GM21447 (cell line): ENCODE measurements at regions not wholly inside any gene's neighbourhood (a gene's known extent, or its start where the extent isn't known, plus 50 kb on each side); places are given as distances from the start of the nearest gene placed in this dataset.
"Not testable (repeated sequence)": the region's sequence is repeated elsewhere in the genome, so short reads cannot be mapped to it uniquely, and the experiment has no call there.

Source experiments
- ATAC-seq: cut with Tn5 transposase; IDR thresholded peaks from one replicate; pipeline ENCODE4 v1.9.1; 2021; ENCODE audit not compliant: unreplicated experiment

- ATAC-seq = not testable (repeated sequence)
These were observed 262.0 kb downstream of the SMARCA2 start for GRCh38 chr9:2277133-2277532.

- ATAC-seq = not testable (repeated sequence)
These were observed 262.5 kb downstream of the SMARCA2 start for GRCh38 chr9:2277644-2278043.

DNA sequence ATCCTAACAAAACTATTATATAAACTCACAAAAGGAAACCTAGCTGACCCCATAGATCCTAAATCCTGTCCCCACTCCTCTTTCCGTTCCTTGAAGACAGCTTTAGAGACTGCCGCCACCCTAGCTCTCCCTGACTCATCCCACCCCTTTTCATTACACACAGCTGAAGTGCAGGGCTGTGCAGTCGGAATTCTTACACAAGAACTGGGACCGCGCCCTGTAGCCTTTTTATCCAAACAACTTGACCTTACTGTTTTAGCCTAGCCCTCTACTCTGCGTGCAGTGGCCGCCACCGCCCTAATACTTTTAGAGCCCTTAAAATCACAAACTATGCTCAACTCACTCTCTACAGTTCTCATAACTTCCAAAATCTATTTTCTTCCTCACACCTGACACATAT is 264.0 kb downstream of the SMARCA2 start:
- not testable (repeated sequence) for ATAC-seq

DNA sequence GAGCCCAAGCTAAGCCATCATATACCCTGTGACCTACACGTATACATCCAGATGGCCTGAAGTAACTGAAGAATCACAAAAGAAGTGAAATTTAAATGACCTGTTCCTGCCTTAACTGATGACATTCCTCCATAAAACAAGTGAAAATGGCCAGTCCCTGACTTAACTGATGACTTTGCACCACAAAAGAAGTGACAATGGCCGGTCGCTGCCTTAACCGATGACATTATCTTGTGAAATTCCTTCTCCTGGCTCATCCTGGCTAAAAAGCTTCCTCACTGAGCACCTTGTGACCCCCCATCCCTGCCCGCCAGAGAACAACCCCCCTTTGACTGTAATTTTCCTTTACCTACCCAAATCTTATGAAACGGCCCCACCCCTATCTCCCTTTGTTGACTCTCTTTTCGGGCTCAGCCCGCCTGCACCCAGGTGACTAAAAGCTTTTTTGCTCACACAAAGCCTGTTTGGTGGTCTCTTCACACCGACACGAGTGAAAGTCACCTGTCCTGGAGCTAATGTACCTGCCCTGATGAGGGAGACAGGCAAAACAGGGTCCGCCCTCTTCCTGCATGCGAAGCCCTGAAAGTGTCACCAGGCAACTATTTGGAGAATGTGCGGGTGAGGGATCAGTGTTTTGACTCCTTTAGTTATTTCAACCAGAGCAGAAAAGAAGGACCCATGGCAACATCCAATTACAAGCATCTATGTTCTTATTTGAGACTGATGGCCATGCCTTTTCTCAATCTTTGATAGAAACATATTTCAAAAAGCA is 266.1 kb downstream of the SMARCA2 start:
- ATAC-seq = no peak

- ATAC-seq = no peak
These were observed 266.6 kb downstream of the SMARCA2 start for GRCh38 chr9:2281803-2282185.

DNA sequence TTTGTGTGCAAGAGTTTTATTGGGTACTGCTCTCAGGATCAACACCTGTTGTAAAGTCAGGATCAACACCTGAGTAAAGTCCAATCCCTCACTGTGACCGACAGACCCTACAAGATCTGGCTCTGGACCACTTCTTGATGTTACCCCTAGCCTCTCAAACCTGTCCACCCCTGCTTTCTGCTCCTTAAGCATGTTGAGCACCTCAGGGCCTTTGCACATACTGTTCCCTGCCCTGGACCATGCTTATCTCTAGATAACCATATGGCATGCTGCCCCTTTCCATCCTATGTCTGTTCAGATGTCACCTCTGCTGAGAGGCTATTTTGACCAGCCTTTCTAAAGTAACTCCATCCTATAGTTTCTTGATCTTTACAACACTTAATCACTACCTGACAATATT is 269.6 kb downstream of the SMARCA2 start:
- no peak for ATAC-seq

GRCh38 chr9:2285416-2286332 is 270.5 kb downstream of the SMARCA2 start:
- no peak for ATAC-seq

DNA sequence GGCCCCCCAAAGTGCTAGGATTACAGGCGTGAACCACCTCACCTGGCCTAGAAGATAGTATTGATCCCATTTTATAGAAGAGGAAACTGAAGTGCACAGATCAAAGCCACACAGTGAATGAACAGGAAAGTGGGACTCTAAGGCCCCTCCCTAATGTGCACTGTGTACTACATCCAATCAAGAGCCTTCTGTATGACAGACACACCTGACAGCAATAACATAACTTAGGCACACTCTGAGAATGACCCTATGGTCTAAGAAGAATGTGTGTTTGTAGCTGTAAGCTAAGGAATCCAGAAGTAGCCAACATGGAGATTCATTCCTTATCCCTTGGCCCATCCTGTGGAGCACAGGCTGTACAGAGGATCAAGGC is 271.2 kb downstream of the SMARCA2 start:
- no peak for ATAC-seq

DNA sequence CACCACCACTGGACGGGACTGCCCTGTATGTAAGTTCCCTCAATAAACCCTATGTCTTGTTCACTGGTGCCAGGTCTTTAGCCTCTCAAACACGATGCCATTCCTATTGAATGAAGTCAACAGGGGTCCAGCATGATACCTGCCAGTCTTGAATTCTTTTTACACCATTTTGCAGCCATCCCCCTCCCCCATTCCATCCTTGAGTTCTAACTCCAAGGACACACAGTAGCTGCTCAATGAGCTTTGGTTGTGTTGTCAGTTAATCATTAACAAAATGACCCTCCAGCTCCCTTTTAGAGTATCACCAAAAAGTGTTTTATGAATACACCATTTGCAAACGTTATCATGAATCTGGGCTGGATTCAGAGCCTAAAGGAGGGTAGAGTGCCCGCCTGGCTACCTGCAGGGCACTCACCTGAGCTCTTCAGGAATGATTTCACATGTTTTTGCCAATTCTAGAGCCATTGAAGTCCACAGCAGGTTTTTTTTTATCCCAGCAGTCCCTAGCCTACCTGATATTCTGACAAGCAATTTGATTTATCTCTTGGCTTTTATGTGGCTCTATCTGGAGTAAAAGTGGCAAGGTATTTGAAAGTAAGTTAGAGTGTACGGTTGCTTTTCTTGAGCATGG is 271.8 kb downstream of the SMARCA2 start:
- no peak for ATAC-seq

GRCh38 chr9:2288309-2288708 is 273.2 kb downstream of the SMARCA2 start:
- ATAC-seq = no peak

- ATAC-seq = no peak
These were observed 274.1 kb downstream of the SMARCA2 start for GRCh38 chr9:2289263-2289662.

DNA sequence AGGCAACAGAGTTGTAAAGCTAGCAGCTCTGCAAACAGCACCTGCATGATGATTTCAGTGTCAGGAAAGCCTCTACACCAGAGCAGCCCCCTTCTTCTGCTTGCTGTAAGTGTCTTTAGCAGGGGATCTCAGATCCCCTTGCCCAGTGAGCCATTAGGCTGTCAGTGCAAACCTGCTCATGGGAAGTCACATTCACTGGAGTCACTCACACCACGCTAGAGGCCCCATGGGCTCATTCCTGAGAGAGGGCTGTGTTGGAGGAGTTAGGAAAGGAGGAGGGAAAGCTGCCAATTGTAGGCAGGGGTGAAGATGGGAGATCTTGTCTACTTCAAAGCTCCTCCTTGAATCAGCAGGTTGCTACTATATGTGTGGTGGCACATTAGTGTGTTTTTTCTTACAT is 275.2 kb downstream of the SMARCA2 start:
- no peak for ATAC-seq

DNA sequence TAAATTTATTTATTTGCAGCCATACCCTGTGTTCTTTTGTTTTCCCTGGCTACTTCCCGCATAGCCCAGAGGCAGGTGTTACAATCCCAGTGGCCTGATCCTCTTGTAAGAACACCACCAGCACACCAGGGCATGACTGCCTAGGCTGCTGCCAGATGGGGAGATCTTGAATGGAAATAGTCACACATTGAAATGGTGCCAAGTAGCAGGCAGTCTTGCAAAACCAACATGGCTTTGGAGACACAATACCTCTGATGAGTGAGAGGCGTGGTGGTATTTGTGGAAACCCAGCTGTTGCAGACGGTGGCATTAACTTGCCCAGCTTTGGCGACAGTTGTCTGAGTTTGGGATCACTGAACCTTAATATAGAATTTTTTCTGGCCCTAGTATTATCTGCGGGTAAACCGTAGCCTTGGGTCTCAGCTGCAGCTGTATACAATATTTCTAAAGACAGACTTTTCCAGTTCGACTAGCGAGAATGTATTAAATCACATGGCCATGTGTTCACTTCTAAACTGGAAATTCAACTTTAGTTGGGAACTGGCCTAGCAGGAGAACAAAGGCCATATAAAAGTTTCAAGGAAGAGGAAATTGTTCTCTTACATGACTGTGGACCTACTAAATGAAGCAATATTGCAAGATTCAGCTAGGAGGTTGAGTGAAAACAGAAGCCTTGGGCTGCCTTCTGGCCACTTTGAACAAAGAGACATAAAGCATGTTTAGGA is 277.0 kb downstream of the SMARCA2 start:
- no peak for ATAC-seq

GRCh38 chr9:2292733-2293132 is 277.6 kb downstream of the SMARCA2 start:
- ATAC-seq = no peak

GRCh38 chr9:2297771-2298170 is 282.6 kb downstream of the SMARCA2 start:
- ATAC-seq = no peak

GRCh38 chr9:2298217-2298616 is 283.1 kb downstream of the SMARCA2 start:
- ATAC-seq = no peak

DNA sequence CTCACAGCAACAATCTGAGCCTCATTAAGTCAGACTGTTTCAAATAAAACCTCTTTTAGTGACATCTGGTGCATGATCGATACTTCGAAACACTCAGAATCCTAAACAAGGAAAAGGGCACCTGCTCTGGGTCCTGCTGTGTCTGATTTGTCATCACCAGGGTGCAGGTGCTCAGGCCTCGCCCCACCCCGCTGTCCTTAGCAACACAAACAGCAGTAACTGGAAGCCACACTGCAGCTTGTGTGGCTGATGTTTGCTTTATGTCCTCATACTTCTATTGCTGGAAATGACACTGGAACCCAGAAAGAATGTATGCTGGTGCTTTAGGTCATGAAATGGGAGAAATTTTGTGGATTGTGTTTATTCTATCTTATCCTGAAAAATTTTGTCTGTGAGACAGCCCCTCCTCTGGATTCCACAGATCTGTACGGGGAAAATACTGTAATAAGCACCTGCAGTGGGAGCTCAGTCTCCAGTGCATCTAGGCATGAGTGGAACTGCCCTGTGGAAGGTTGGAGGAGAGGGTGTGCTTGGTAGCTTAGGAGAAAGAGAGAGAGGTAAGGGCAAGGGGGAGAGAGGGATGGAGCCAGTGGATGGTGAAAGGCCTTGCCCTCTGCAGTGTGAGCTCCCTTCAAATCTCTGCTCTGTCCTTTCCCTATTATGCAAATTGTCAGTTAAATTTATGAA is 284.2 kb downstream of the SMARCA2 start:
- no peak for ATAC-seq

GRCh38 chr9:2299843-2300205 is 284.7 kb downstream of the SMARCA2 start:
- ATAC-seq = no peak

GRCh38 chr9:2300325-2300724 is 285.2 kb downstream of the SMARCA2 start:
- no peak for ATAC-seq

- ATAC-seq = no peak
These were observed 287.5 kb downstream of the SMARCA2 start for GRCh38 chr9:2302606-2303005.

DNA sequence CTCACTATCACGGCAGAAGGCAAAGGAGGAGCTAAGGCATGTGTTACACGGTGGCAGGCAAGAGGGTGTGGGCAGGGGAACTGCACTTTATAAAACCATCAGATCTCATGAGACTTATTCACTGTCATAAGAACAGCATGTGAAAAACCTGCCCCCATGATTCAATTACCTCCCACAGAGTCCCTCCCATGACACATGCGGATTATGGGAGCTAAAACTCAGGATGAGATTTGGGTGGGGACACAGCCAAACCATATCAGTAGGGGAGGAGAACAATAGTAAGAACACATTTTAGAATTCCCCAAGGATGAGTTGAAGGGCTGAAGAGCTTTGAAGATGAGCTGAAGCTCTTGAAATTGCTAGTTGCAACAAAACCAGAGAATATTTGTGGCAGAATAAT is 287.9 kb downstream of the SMARCA2 start:
- ATAC-seq = no peak
